RWPE1 (cell line): ENCODE measurements at regions not wholly inside any gene's neighbourhood (a gene's known extent, or its start where the extent isn't known, plus 50 kb on each side); places are given as distances from the start of the nearest gene placed in this dataset.
"Not testable (repeated sequence)": the region's sequence is repeated elsewhere in the genome, so short reads cannot be mapped to it uniquely, and the experiment has no call there.

Source experiments
- CTCF ChIA-PET: fragments of 350-600 bp; sonication (Branson Sonifier 250); formaldehyde crosslinking; extraction: SDS; loops from one replicate; lab custom pipeline; 2021; lab: Yijun Ruan, JAX
- POLR2A ChIA-PET: fragments of 400-600 bp; formaldehyde crosslinking; extraction: SDS; loops from one replicate; lab custom pipeline; 2020; ENCODE audit warnings: antibody characterized with exemption; ENCODE audit not compliant: low non-redundant PET; lab: Yijun Ruan, JAX
- DNase-seq: peaks from one replicate; pipeline ENCODE4 v3.0.0; 2012; ENCODE audit warnings: low spot score
- H3K27ac ChIP-seq: fragments of 450-650 bp; 2 replicates; pipeline ENCODE4 v1.5.1; 2017
- CTCF ChIP-seq: fragments of 450-650 bp; conservative IDR thresholded peaks from 2 replicates; pipeline ENCODE4 v1.5.1; 2017; ENCODE audit warnings: low read depth, mild to moderate bottlenecking

DNA sequence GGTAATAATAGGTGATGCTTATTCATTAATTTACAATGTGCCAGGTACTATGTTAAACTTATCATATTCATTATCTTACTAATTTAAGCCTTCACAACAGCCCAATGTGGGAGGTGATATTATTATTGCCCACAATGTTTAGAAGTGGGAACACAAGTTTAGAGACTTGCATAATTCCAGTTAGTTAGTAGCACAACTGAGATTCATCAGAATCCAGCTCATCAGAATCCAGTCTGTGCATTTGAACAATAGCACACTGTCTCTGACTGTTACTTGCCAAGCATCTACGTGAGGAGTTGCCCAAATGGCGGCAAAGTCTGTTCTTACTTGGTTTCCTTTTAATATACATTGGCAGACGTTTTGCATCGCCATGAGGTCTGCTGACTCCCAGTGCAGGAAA lies 110.9 kb upstream of the BASP1 start:
- ChIA-PET CTCF (interaction anchor here (0.6 kb wide), 1 partner anchor 125 kb away, joined by 7 read pairs; no protein-coding TSS in a partner anchor), POLR2A (no interaction called here)
- no peak for DNase-seq
- no peak for TF ChIP-seq CTCF
- peak overlapping the region; percentile 67 for H3K27ac ChIP-seq

DNA sequence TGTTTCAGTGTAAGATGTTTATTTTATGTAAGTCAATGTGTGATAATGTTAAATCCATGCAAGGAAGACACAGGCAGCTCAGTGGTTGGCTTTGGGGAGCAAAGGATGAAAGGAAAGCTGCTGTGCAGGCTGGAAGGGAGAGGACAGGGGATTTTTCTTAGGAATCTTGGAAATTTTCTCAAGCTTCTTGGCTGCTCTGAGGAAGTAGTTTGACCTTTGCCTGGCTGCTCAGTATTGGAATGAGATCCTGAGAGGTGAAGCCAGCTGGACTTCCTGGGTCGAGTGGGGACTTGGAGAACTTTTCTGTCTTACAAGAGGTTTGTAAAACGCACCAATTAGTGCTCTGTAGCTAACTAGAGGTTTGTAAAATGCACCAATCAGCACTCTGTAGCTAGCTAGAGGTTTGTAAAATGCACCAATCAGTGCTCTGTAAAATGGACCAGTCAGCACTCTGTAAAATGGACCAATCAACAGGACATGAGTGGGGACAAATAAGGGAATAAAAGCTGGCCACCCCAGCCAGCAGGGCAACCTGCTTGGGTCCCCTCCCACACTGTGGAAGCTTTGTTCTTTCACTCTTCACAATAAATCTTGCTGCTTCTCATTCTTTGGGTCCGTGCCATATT lies 105.2 kb upstream of the BASP1 start:
- CTCF ChIA-PET: interaction anchor here (0.6 kb wide), 2 partner anchors 13 to 22 kb away, joined by 3 to 7 read pairs; no protein-coding TSS in a partner anchor

DNA sequence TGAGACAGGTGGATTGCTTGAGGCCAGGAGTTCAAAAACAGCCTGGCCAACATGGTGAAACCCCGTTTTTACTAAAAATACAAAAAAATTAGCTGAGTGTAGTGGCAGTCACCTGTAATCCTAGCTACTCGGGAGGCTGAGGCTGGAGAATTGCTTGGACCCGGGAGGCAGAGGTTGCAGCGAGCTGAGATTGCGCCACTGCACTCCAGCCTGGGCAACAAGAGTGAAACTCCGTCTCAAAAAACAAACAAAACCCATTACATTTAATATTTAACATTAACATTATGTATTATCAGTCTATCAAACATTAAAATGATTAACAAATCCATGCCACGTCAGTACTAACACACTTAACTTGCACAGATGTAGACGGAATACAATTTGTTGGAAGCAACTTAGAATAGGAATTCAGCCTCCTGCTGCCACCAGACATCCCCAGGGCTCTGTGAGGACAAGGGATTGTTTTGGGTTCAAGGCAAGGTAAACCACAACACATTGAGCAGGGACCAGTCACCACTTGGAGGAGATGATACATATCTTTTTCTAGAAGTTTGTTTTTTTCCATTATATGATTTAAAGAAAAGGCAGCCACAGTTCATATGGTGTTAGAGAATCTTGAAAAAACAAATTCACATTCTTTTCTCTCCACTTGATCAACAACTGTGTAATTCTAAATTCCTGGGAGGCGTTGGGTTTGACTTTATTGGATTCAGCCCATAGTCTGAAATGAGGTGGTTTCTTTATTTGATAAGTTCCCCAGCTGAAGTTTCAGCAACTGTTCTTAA lies 104.1 kb upstream of the BASP1 start:
- CTCF ChIA-PET: interaction anchor here (0.6 kb wide), 1 partner anchor 15 kb away, joined by 7 read pairs; no protein-coding TSS in a partner anchor

More for the DNA sequence above, 105.2 kb upstream of the BASP1 start:
- DNase-seq, H3K27ac ChIP-seq, POLR2A ChIA-PET: not testable (repeated sequence)

GRCh38 chr5:17114233-17114632 lies 103.2 kb upstream of the BASP1 start:
- no peak for DNase-seq
- TF ChIP-seq CTCF: no peak
- POLR2A ChIA-PET: no interaction called here

More for the DNA sequence above, 104.1 kb upstream of the BASP1 start:
- POLR2A ChIA-PET: no interaction called here
- no peak overlapping the region for H3K27ac ChIP-seq
- no peak for DNase-seq
- TF ChIP-seq CTCF: no peak

DNA sequence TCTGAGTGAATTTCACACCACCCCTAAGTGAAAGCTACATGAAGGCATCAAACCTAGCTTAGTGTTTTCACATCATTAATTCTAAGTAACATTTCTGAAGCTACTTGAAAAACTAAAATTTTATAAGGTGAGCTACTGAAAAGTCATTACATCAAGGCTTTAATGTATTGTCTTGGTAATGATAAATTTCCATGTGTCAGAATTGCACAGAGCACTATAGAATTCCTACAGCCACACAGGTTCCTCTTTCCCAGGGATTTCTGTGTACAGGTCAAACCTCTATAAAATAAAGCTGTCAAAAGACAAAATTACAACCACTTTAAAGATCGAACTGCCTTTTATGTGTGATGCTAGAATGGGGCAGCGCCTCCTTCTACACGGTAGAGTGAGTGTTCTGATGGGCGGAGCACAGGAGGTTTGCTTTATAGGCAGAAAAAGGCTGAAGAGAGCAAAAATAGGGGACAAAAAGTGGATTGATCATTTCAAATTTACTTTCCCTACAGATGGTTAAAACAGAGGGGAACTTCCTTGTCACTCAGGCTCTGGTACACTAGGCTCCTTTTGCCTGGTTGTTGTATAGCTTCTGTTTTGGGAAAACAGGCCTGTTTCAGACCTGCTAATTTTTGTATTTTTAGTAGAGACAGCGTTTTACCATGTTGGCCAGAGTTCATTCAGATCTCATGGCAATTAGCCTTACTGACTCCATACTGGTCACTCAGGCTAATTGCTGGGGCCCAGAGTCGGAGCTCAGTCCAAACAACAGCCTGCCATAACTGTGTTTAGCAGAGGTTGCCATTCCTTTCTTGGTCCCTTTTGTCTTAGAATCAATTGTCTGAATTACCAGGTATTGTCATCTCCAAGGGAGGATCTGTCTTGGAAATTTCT lies 102.5 kb upstream of the BASP1 start:
- CTCF ChIA-PET: interaction anchor here (0.7 to 0.9 kb wide), 2 partner anchors 75 to 265 kb away, joined by 3 to 5 read pairs; no protein-coding TSS in a partner anchor
- no peak for DNase-seq
- TF ChIP-seq CTCF: no peak
- POLR2A ChIA-PET: no interaction called here
- H3K27ac ChIP-seq: no peak overlapping the region

More at GRCh38 chr5:17114233-17114632, 103.2 kb upstream of the BASP1 start:
- CTCF ChIA-PET: interaction anchor here (0.7 to 0.9 kb wide), 2 partner anchors 76 to 261 kb away, joined by 3 read pairs; no protein-coding TSS in a partner anchor
- H3K27ac ChIP-seq: no peak overlapping the region

- DNase-seq: no peak
- POLR2A ChIA-PET: no interaction called here
- CTCF ChIA-PET: interaction anchor here (0.7 kb wide), 1 partner anchor 75 kb away, joined by 5 read pairs; no protein-coding TSS in a partner anchor
Measured at GRCh38 chr5:17115855-17116254, 101.6 kb upstream of the BASP1 start.

More at GRCh38 chr5:17115855-17116254, 101.6 kb upstream of the BASP1 start:
- no peak overlapping the region for H3K27ac ChIP-seq
- TF ChIP-seq CTCF: no peak
